BE2C (cell line): ENCODE measurements at regions not wholly inside any gene's neighbourhood (a gene's known extent, or its start where the extent isn't known, plus 50 kb on each side); places are given as distances from the start of the nearest gene placed in this dataset.

Source experiments
- DNase-seq: peaks from one replicate; pipeline ENCODE4 v3.0.0-alpha.2; 2020
- H3K27me3 ChIP-seq: fragments of 250-450 bp; sonication (Bioruptor Pico); 2 replicates; pipeline ENCODE4 v1.5.1; 2020; ENCODE audit warnings: mild to moderate bottlenecking
- H3K36me3 ChIP-seq: fragments of 250-450 bp; sonication (Bioruptor Pico); 2 replicates; pipeline ENCODE4 v1.5.1; 2020; ENCODE audit warnings: mild to moderate bottlenecking
- H3K4me1 ChIP-seq: fragments of 250-450 bp; sonication (Bioruptor Pico); 2 replicates; pipeline ENCODE4 v1.5.1; 2020
- H3K4me3 ChIP-seq: 2 replicates; pipeline ENCODE4 v1.5.1; 2011; ENCODE audit warnings: low read depth, low read length
- H3K9me3 ChIP-seq: fragments of 250-450 bp; sonication (Bioruptor Pico); 2 replicates; pipeline ENCODE4 v1.5.1; 2020
- CTCF ChIP-seq: IDR thresholded peaks from 2 replicates; pipeline ENCODE4 v1.5.1; 2012; ENCODE audit warnings: mild to moderate bottlenecking, low read depth, low read length

GRCh38 chr3:104715972-104716371 is 650.7 kb upstream of the ALCAM start:
- peak; percentile 25 for DNase-seq
- Histone ChIP-seq H3K27me3 (no peaks in the 10 kb centered on the region), H3K9me3 (no peaks in the 10 kb centered on the region), H3K4me1 (peaks cover 12% of the 10 kb centered on the region), H3K36me3 (no peaks in the 10 kb centered on the region), H3K4me3 (no peak overlapping the region)
- no peak for TF ChIP-seq CTCF

- no peaks in the 10 kb centered on the region for H3K36me3 ChIP-seq
- peaks cover 12% of the 10 kb centered on the region for H3K4me1 ChIP-seq
- no peaks in the 10 kb centered on the region for H3K9me3 ChIP-seq
- no peak for TF ChIP-seq CTCF
- DNase-seq: no peak
- H3K4me3 ChIP-seq: no peak overlapping the region
- no peaks in the 10 kb centered on the region for H3K27me3 ChIP-seq
These were observed 648.9 kb upstream of the ALCAM start for GRCh38 chr3:104717828-104718196.

GRCh38 chr3:104723000-104723399 is 643.7 kb upstream of the ALCAM start:
- Histone ChIP-seq H3K4me3 (no peak overlapping the region), H3K36me3 (no peaks in the 10 kb centered on the region), H3K27me3 (no peaks in the 10 kb centered on the region), H3K9me3 (no peaks in the 10 kb centered on the region), H3K4me1 (no peaks in the 10 kb centered on the region)
- DNase-seq: no peak
- no peak for TF ChIP-seq CTCF

GRCh38 chr3:104731074-104731473 is 635.6 kb upstream of the ALCAM start:
- TF ChIP-seq CTCF: no peak
- Histone ChIP-seq H3K4me1 (peaks cover 9% of the 10 kb centered on the region; the same call in 1 of the 2 replicates), H3K4me3 (no peak overlapping the region), H3K9me3 (no peaks in the 10 kb centered on the region), H3K27me3 (no peaks in the 10 kb centered on the region), H3K36me3 (no peaks in the 10 kb centered on the region)
- no peak for DNase-seq

GRCh38 chr3:104734627-104735026 is 632.1 kb upstream of the ALCAM start:
- DNase-seq: no peak
- no peaks in the 10 kb centered on the region for H3K36me3 ChIP-seq
- H3K4me3 ChIP-seq: no peak overlapping the region
- no peaks in the 10 kb centered on the region for H3K9me3 ChIP-seq
- no peaks in the 10 kb centered on the region for H3K27me3 ChIP-seq
- H3K4me1 ChIP-seq: peaks cover 9% of the 10 kb centered on the region; the same call in 1 of the 2 replicates
- TF ChIP-seq CTCF: no peak

GRCh38 chr3:104735691-104736090 is 631.0 kb upstream of the ALCAM start:
- TF ChIP-seq CTCF: no peak

More at GRCh38 chr3:104735691-104736090, 631.0 kb upstream of the ALCAM start:
- peaks cover 9% of the 10 kb centered on the region; the same call in 1 of the 2 replicates for H3K4me1 ChIP-seq
- no peaks in the 10 kb centered on the region for H3K9me3 ChIP-seq
- no peak for DNase-seq
- no peaks in the 10 kb centered on the region for H3K27me3 ChIP-seq
- H3K36me3 ChIP-seq: no peaks in the 10 kb centered on the region
- no peak overlapping the region for H3K4me3 ChIP-seq
